IMR-90 (cell line): ENCODE measurements at regions not wholly inside any gene's neighbourhood (a gene's known extent, or its start where the extent isn't known, plus 50 kb on each side); places are given as distances from the start of the nearest gene placed in this dataset.

Experiments used
- ATAC-seq: fragments of 200-7000 bp; cut with Tn5 transposase; 2 replicates; pipeline ENCODE4 v1.9.1; 2020; ENCODE audit warnings: low read depth, mild to moderate bottlenecking, moderate library complexity
- BruUV-seq: library from RNA; stranded (reverse); fragments of 400-500 nt; replicated peaks from 2 replicates; lab custom pipeline; 2021; lab: Mats Ljungman, UMichigan
- CTCF ChIA-PET: fragments of 300-600 bp; formaldehyde crosslinking; extraction: SDS; loops from one replicate; lab custom pipeline; 2021; ENCODE audit warnings: antibody characterized with exemption; lab: Yijun Ruan, JAX
- POLR2A ChIA-PET: fragments of 300-600 bp; sonication (Branson Sonifier 250); formaldehyde crosslinking; loops from one replicate; lab custom pipeline; 2022; ENCODE audit warnings: antibody characterized with exemption; ENCODE audit not compliant: unreplicated experiment; lab: Charles Lee
- DNase-seq: peaks from one replicate; pipeline ENCODE4 v3.0.0; 2013
- H2AFZ ChIP-seq: replicated peaks from 2 replicates; pipeline ENCODE3; 2013; ENCODE audit warnings: low read length, mild to moderate bottlenecking; ENCODE audit not compliant: poor library complexity
- H2AK5ac ChIP-seq: 2 replicates; pipeline ENCODE4 v1.6.1; 2013; ENCODE audit warnings: low read depth, low read length, inconsistent platforms
- H2AK9ac ChIP-seq: replicated peaks from 2 replicates; pipeline ENCODE3; 2013; ENCODE audit warnings: mild to moderate bottlenecking, low read depth, low read length, moderate library complexity; ENCODE audit not compliant: poor library complexity
- H2BK120ac ChIP-seq: 2 replicates; pipeline ENCODE4 v1.6.1; 2013; ENCODE audit warnings: low read depth, low read length, inconsistent platforms
- H2BK15ac ChIP-seq: 3 replicates; pipeline ENCODE4 v1.6.1; 2013; ENCODE audit warnings: low read depth, low read length, inconsistent platforms
- H2BK20ac ChIP-seq: 2 replicates; pipeline ENCODE4 v1.6.1; 2013; ENCODE audit warnings: low read depth, mild to moderate bottlenecking, inconsistent platforms, low read length, moderate library complexity
- H2BK5ac ChIP-seq: 2 replicates; pipeline ENCODE4 v1.6.1; 2013; ENCODE audit warnings: mild to moderate bottlenecking, low read depth, low read length, inconsistent platforms; ENCODE audit not compliant: poor library complexity, severe bottlenecking
- H3K14ac ChIP-seq: replicated peaks from 2 replicates; pipeline ENCODE4 v1.6.1; 2013; ENCODE audit warnings: low read depth, low read length, inconsistent platforms
- H3K18ac ChIP-seq: 2 replicates; pipeline ENCODE4 v1.6.1; 2013; ENCODE audit warnings: low read depth, low read length, control low read depth
- H3K23ac ChIP-seq: 2 replicates; pipeline ENCODE4 v1.6.1; 2013; ENCODE audit warnings: low read depth, low read length, inconsistent platforms
- H3K27ac ChIP-seq: 2 replicates; pipeline ENCODE4 v1.5.1; 2013; ENCODE audit warnings: mild to moderate bottlenecking, control low read depth, low read length; ENCODE audit not compliant: insufficient read depth
- H3K27me3 ChIP-seq: 2 replicates; pipeline ENCODE4 v1.6.1; 2013; ENCODE audit warnings: low read length; ENCODE audit not compliant: control insufficient read depth, insufficient read depth
- H3K36me3 ChIP-seq: 2 replicates; pipeline ENCODE4 v1.6.1; 2013; ENCODE audit warnings: low read length, mixed read lengths; ENCODE audit not compliant: control insufficient read depth, insufficient read depth
- H3K4ac ChIP-seq: 2 replicates; pipeline ENCODE4 v1.6.1; 2013; ENCODE audit warnings: low read depth, low read length, inconsistent platforms
- H3K4me1 ChIP-seq: 2 replicates; pipeline ENCODE4 v1.6.1; 2013; ENCODE audit warnings: low read length, mixed read lengths; ENCODE audit not compliant: control insufficient read depth, insufficient read depth
- H3K4me2 ChIP-seq: 2 replicates; pipeline ENCODE4 v1.6.1; 2013; ENCODE audit warnings: low read depth, mild to moderate bottlenecking, control low read depth, low read length, moderate library complexity
- H3K4me3 ChIP-seq: 2 replicates; pipeline ENCODE4 v1.5.1; 2013; ENCODE audit warnings: low read depth, mild to moderate bottlenecking, control low read depth, low read length, moderate library complexity; ENCODE audit not compliant: insufficient read depth
- H3K56ac ChIP-seq: 2 replicates; pipeline ENCODE4 v1.6.1; 2013; ENCODE audit warnings: low read length, inconsistent platforms; ENCODE audit not compliant: insufficient read depth; ENCODE audit errors: extremely low read depth
- H3K79me1 ChIP-seq, 2 experiments: 2 replicates each; pipeline ENCODE4 v1.6.1; 2013; ENCODE audit warnings: low read length in 2 of 2, inconsistent platforms in 1 of 2, low read depth in 1 of 2
- H3K9ac ChIP-seq: 2 replicates; pipeline ENCODE4 v1.6.1; 2013; ENCODE audit warnings: low read depth, low read length, control low read depth
- H3K9me1 ChIP-seq: 2 replicates; pipeline ENCODE4 v1.6.1; 2013; ENCODE audit warnings: low read length, inconsistent platforms; ENCODE audit not compliant: insufficient read depth
- H3K9me3 ChIP-seq: 2 replicates; pipeline ENCODE4 v1.6.1; 2013; ENCODE audit warnings: low read length; ENCODE audit not compliant: control insufficient read depth, insufficient read depth
- H4K20me1 ChIP-seq: 2 replicates; pipeline ENCODE4 v1.6.1; 2013; ENCODE audit warnings: low read length, inconsistent platforms; ENCODE audit not compliant: insufficient read depth
- H4K5ac ChIP-seq: 2 replicates; pipeline ENCODE4 v1.6.1; 2013; ENCODE audit warnings: mild to moderate bottlenecking, low read depth, low read length, control low read depth
- H4K8ac ChIP-seq, 2 experiments: 2 replicates each; pipeline ENCODE4 v1.6.1; 2013; ENCODE audit warnings: low read depth in 2 of 2, low read length in 2 of 2, control low read depth in 1 of 2, inconsistent platforms in 1 of 2
- H4K91ac ChIP-seq: 2 replicates; pipeline ENCODE4 v1.6.1; 2013; ENCODE audit warnings: low read depth, low read length, inconsistent platforms; ENCODE audit not compliant: insufficient read depth
- BHLHE40 ChIP-seq: fragments of 150-350 bp; IDR thresholded peaks from 2 replicates; pipeline ENCODE4 v1.6.1; 2016; ENCODE audit warnings: mild to moderate bottlenecking, low read depth, low read length
- CEBPB ChIP-seq: IDR thresholded peaks from 2 replicates; pipeline ENCODE4 v1.6.1; 2012; ENCODE audit warnings: low read depth, low read length, improper control_type of control experiment
- CHD1 ChIP-seq: IDR thresholded peaks from 2 replicates; pipeline ENCODE4 v1.6.1; 2012; ENCODE audit warnings: low read depth, low read length, improper control_type of control experiment
- CTCF ChIP-seq: conservative IDR thresholded peaks from 2 replicates; pipeline ENCODE4 v1.5.1; 2012; ENCODE audit warnings: mild to moderate bottlenecking, low read depth, low read length, improper control_type of control experiment
- ELK1 ChIP-seq: fragments of 150-350 bp; IDR thresholded peaks from 2 replicates; pipeline ENCODE4 v1.6.1; 2016; ENCODE audit warnings: low read depth, mild to moderate bottlenecking, low read length, moderate library complexity, borderline replicate concordance
- FOS ChIP-seq: fragments of 150-350 bp; IDR thresholded peaks from 2 replicates; pipeline ENCODE4 v1.6.1; 2016; ENCODE audit warnings: low read depth, low read length
- MAFK ChIP-seq: IDR thresholded peaks from 2 replicates; pipeline ENCODE4 v1.6.1; 2012; ENCODE audit warnings: low read depth, low read length, improper control_type of control experiment
- MXI1 ChIP-seq: IDR thresholded peaks from 2 replicates; pipeline ENCODE4 v1.6.1; 2012; ENCODE audit warnings: low read depth, mild to moderate bottlenecking, low read length, moderate library complexity, borderline replicate concordance
- NFE2L2 ChIP-seq: fragments of 150-350 bp; IDR thresholded peaks from 2 replicates; pipeline ENCODE4 v1.6.1; 2016; ENCODE audit warnings: low read depth, mild to moderate bottlenecking, low read length
- POLR2A ChIP-seq: IDR thresholded peaks from 2 replicates; pipeline ENCODE4 v1.6.1; 2012; ENCODE audit warnings: mild to moderate bottlenecking, low read depth, low read length
- RCOR1 ChIP-seq: IDR thresholded peaks from 2 replicates; pipeline ENCODE4 v1.6.1; 2012; ENCODE audit warnings: mild to moderate bottlenecking, low read length, improper control_type of control experiment; ENCODE audit not compliant: insufficient replicate concordance
- SMC3 ChIP-seq: fragments of 150-350 bp; IDR thresholded peaks from 2 replicates; pipeline ENCODE4 v1.6.1; 2016; ENCODE audit warnings: low read depth, mild to moderate bottlenecking, antibody characterized with exemption, low read length, moderate library complexity
- WGBS, 2 experiments: methylation state at CpG; one replicate each; pipeline versions ENCODE4 v1.1.5 to v1.1.7; 2013; ENCODE audit warnings: missing lambda C conversion rate in 2 of 2; ENCODE audit not compliant: insufficient read length in 1 of 2; ENCODE audit errors: extremely low coverage in 2 of 2; 5-methylcytosine and 5-hydroxymethylcytosine counted together
- dilution Hi-C: fragments of 300-500 bp; cut with HindIII; formaldehyde crosslinking; loops from one replicate; pipeline ENCODE4 v1.14.3; 2018; ENCODE audit warnings: low sequenced_read_pairs; ENCODE audit not compliant: unreplicated experiment
- in situ Hi-C: fragments of 300-500 bp; cut with MboI; formaldehyde crosslinking; loops from 3 replicates; pipeline ENCODE4 v1.14.3; 2019; ENCODE audit warnings: low sequenced_read_pairs, inconsistent platforms, mixed read lengths
- intact Hi-C: fragments of 100-400 bp; cut with micrococcal nuclease; formaldehyde crosslinking; loops from 2 replicates; pipeline ENCODE4 v1.10.0; 2022

GRCh38 chr12:67006610-67007009 is 262.5 kb upstream of the CAND1 start:
- in situ Hi-C loops (no loop called here), dilution Hi-C loops (no loop called here), intact Hi-C loops (no loop called here)
- Histone ChIP-seq H2BK20ac (no peak overlapping the region), H3K9ac (no peak overlapping the region), H3K14ac (no peak overlapping the region), H3K27ac (no peak overlapping the region), H2AK5ac (no peak overlapping the region), H2AFZ (no peak overlapping the region), H3K9me3 (no peaks in the 10 kb centered on the region), H4K8ac (no peak overlapping the region), H3K4me1 (no peaks in the 10 kb centered on the region), H3K27me3 (no peaks in the 10 kb centered on the region), H3K4ac (no peak overlapping the region), H2BK5ac (no peak overlapping the region), H3K56ac (no peak overlapping the region), H3K9me1 (no peaks in the 10 kb centered on the region), H3K79me1 (no peaks in the 10 kb centered on the region), H3K4me3 (no peak overlapping the region), H2BK15ac (no peak overlapping the region), H4K20me1 (no peaks in the 10 kb centered on the region), H3K18ac (no peak overlapping the region), H4K5ac (no peak overlapping the region), H3K36me3 (no peaks in the 10 kb centered on the region), H2AK9ac (no peak overlapping the region), H2BK120ac (no peak overlapping the region), H4K91ac (no peak overlapping the region), H3K23ac (no peak overlapping the region), H3K4me2 (no peak overlapping the region)
- no peak for TF ChIP-seq ELK1
- TF ChIP-seq CTCF, result no peak
- TF ChIP-seq SMC3, result no peak
- TF ChIP-seq NFE2L2, result no peak
- no peak for TF ChIP-seq POLR2A
- no peak for TF ChIP-seq RCOR1
- no peak for TF ChIP-seq BHLHE40
- no peak for TF ChIP-seq MXI1
- no peak for TF ChIP-seq CHD1
- no peak for TF ChIP-seq MAFK
- TF ChIP-seq FOS, result no peak
- TF ChIP-seq CEBPB, result no peak
- BruUV-seq, result no TSS peak
- WGBS, 2 experiments, result no CpG with 5 or more reads among the region's 2 CpGs
- DNase-seq (no peak), ATAC-seq (no peak)
- CTCF ChIA-PET, result no interaction called here
- POLR2A ChIA-PET, result no interaction called here
